CD4-positive, alpha-beta T cell treated with Interleukin-21 for 1 hour (primary cell): ENCODE measurements at regions not wholly inside any gene's neighbourhood (a gene's known extent, or its start where the extent isn't known, plus 50 kb on each side); places are given as distances from the start of the nearest gene placed in this dataset.

Experiments
- DNase-seq: peaks from one replicate; pipeline ENCODE4 v3.0.0-alpha.2; 2020

DNA sequence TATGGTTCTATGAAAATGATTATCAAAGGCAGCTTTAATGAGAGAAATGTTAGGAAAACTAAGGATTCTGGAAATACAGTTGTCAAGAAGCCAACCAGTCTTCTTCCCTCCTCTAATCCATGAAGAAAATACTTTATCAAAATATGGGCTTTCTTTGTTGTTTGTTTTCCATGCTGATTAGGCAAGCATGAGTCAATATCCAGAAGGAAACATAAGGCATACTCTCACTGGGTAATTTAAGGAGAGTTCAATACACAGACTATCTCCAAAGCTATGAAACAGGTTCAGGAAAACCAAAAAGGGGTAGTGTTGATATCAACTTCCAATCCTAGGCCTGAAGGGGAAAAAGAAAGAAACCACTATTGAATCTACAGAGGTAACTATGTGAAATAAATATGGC, 68.7 kb upstream of the CMC1 start:
- DNase-seq = no peak

DNA sequence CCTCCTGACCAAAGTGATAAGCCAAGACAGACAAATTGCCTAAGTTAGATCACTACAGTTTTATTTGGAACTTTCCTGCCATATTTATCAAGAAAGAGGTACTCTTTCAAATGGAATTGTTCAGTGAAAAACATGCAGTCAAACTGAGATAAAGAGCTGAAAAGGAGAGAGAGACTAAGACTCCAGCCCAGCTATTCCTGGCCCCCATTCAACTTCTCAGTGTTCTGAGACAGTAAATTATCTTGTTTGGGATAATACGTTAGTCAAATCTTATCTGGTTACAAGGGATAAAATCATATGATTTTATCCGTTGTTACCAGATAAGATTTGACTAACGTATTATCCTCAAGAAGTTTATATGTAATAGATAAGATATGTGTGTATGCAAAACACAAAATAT, 67.6 kb upstream of the CMC1 start:
- DNase-seq = no peak

DNA sequence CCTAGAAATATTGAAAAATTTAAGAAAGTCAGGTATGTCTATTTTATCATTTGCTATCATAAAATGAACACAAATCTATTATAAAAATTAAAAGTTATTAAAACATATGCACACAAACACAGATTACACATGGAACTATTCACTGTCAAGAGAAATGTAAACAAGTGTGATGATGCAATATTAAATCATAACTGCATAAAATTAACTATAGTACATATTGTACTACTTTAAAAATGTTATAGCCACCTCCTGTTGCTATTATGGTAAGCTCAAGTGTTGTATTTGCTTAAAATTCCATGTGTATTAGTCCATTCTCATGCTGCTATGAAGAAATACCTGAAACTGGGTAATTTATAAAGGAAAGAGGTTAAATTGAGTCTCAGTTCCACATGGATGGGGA, 54.7 kb upstream of the CMC1 start:
- no peak for DNase-seq

- DNase-seq = no peak
Measured at GRCh38 chr3:28188686-28189085, 52.7 kb upstream of the CMC1 start.

GRCh38 chr3:28191363-28191762, 50.1 kb upstream of the CMC1 start:
- DNase-seq = no peak
